HG02610 (cell line): ENCODE measurements at regions not wholly inside any gene's neighbourhood (a gene's known extent, or its start where the extent isn't known, plus 50 kb on each side); places are given as distances from the start of the nearest gene placed in this dataset.
"Not testable (repeated sequence)": the region's sequence is repeated elsewhere in the genome, so short reads cannot be mapped to it uniquely, and the experiment has no call there.

Source experiments
- ATAC-seq: cut with Tn5 transposase; IDR thresholded peaks from one replicate; pipeline ENCODE4 v1.9.1; 2021; ENCODE audit warnings: mild to moderate bottlenecking, moderate library complexity; ENCODE audit not compliant: unreplicated experiment

DNA sequence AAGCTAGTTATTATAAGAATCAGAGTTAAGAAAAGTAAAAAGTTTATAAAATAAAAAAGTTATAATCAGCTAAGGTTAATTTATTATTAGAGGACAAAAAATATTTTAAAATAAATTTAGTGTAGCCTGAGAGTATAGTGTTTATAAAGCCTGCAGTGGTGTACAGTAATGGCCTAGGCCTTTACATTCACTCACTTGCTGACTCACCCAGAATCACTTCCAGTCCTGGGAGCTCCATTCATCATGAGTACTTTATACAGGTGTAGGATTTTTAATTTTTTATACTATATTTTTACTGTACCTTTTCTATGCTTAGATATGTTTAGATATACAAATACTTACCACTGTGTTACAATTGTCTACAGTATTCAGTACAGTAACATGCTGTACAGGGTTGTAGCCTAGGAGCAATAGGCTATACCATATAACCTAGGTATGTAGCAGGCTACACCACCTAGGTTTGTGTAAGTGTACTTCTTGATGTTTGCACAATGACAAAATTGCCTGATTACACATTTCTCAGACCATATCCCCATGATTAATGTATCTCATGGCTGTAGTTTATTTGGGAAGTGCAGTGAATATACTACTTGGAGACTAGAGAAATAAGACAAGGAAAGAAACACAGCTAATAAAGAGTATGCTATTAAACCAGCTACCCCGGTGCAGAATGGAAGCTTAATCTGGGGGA lies 101.9 kb upstream of the GALNT15 start:
- ATAC-seq: no peak

DNA sequence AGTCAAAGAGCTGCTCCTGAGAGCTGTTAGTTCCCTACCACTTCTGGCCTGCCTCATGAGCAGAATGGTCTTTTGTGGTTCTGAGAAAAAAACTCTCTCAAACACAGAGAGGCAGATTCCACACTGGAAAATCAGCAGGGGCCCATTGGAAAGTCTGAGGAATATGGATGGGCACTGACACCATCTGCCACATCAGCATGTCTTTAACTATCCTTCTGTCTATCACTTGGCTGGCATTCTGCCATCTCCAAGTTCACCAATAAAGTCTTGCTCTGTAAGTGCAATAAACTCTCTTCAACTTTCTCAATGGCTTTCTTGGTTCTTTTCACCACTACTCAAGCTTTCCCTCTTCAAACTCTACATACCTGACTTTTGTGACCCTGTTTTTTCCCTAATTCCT lies 101.3 kb upstream of the GALNT15 start:
- no peak for ATAC-seq

DNA sequence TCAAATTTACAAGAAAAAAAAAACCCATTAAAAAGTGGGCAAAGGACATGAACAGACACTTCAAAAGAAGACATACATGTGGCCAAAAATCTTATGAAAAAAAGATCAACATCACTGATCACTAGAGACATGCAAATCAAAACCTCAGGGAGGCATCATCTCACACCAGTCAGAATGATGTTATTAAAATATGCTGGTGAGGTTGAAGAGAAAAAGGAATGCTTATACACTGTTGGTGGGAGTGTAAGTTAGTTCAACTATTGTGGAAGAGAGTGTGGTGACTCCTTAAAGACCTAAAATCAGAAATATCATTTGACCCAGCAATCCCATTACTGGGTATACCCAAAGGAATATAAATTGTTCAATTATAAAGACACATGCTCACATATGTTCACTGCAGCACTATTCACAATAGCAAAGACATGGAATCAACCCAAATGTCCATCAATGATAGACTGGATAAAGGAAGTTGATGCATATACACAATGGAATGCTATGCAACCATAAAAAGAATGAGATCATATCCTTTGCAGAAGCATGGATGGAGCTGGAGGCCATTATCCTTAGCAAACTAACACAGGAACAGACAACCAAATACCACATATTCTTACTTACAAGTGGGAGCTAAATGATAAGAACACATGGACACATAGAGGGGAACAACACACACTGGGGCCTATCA lies 100.3 kb upstream of the GALNT15 start:
- ATAC-seq: not testable (repeated sequence)

DNA sequence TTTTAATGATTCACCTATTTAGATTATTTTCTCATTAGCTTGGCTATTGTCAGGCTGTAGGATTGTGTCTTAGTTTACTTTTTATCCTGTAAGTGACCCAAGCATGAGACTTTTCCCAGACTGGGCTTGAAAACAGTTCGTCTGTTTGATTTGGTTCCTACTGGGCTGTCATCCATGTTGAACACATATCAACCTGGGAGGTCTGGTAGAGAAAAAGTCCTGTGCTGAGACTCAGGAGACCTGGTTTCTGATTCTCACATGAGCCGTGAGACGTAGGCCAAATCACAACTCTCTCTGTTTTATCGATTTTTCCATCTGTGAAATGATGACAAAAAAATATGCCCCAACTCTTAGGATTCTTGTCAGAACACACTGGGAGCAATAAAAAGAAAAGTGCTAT lies 98.8 kb upstream of the GALNT15 start:
- ATAC-seq: no peak

DNA sequence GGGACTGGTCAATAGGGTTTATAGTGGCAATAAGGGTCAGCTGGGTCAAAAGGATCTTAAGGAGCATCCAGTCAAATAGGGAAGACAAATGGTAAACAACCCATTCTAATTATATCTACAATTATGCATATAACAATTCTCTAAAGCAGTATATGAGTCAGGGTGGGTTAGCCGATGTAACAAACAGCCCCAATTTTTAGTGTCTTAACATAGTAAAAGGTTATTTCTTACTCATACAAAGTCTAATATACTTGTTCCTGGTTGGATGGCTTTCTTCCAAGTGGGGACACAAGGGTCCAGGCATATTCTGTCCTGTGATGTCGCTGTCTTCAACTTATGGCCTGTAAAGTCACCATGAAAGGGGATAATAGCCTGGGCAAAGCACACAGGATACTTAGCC lies 97.9 kb upstream of the GALNT15 start:
- no peak for ATAC-seq

DNA sequence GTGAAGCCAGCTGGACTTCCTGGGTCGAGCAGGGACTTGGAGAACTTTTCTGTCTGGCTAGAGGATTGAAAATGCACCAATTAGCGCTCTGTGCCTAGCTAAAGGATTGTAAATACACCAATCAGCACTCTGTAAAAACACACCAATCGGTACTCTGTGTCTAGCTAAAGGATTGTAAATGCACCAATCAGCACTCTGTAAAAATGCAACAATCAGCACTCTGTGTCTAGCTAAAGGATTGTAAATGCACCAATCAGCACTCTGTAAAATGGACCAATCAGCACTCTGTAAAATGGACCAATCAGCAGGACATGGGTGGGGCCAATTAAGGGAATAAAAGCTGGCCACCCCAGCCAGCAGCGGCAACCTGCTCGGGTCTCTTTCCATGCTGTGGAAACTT lies 97.3 kb upstream of the GALNT15 start:
- ATAC-seq: not testable (repeated sequence)

DNA sequence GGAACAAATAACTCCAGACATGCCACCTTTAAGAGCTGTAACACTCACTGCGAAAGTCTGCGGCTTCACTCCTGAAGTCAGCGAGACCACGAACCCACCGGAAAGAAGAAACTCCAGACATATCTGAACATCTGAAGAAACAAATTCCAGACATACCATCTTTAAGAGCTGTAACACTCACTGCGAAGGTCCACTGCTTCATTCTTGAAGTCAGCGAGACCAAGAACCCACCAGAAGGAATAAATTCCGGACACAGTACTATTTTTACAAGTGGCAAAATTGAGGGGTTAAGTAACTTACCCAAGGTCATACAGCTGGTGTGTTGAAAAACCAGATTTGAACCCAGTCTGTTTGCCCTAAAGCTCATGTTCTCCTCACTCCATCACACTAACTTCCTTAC lies 96.8 kb upstream of the GALNT15 start:
- ATAC-seq: not testable (repeated sequence)

DNA sequence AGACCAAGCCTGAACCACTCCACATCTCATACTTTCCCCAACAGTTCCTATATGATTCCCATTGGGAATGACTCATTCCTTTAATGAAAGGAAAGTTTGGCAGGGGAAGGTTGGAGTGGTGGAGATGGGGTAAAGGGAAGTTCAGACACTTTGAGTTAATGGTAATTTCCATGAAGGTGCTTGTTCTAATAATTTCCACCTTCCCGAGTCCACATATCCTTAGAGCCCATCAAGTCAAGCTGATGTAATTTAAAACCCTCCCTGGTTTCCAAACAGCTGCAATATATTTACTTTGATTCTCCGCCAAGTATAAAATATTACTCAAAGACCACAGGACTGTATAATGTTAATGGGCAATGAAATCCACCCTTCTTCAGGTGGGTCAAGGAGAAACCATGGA lies 95.0 kb upstream of the GALNT15 start:
- no peak for ATAC-seq

DNA sequence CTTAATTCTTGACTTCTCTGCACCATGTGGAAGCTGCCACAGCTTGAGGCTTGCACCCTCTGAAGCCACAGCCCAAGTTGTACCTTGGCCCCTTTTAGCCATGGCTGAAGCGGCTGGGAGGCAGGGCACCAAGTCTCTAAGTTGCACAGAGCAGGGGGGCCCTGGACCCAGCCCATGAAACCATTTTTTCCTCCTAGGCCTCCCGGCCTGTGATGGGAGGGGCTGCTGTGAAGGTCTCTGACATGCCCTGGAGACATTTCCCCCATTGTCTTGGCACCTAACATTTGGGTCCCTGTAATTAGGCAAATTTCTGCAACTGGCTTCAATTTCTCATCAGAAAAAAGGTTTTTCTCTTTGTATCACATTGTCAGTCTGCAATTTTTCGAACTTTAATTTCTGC lies 92.8 kb upstream of the GALNT15 start:
- no peak for ATAC-seq

DNA sequence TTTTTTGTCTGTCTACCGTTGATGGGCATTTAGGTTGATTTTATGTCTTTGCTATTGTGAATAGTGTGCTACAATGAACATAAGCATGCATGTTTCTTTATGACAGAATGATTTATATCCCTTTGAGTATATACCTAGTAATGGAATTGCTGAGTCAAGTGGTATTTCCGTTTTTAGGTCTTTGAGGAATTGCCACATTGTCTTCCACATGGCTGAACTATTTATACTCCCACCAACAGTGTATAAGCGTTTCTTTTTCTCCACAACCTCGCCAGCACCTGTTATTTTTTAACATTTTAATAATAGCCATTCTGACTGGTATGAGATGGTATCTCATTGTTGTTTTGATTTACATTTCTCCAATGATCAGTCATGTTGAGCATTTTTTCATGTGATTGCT lies 89.6 kb upstream of the GALNT15 start:
- no peak for ATAC-seq

DNA sequence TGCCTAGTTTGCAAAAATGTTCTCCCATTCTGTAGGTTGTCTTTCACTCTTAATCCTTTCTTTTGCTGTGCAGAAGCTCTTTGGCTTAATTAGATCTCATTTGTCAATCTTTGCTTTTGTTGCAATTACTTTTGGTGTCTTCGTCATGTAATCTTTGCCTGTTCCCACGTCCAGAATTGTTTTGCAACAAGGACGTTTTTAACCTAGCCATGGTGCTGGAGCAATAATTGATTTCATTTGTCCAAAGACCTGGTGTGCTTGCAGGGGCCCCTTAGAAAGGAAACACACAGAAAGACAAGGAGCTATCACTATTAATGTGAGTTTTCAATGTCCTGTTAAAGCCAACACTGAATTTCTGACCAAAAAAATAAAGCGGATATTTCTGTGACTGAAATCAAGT lies 89.1 kb upstream of the GALNT15 start:
- no peak for ATAC-seq

DNA sequence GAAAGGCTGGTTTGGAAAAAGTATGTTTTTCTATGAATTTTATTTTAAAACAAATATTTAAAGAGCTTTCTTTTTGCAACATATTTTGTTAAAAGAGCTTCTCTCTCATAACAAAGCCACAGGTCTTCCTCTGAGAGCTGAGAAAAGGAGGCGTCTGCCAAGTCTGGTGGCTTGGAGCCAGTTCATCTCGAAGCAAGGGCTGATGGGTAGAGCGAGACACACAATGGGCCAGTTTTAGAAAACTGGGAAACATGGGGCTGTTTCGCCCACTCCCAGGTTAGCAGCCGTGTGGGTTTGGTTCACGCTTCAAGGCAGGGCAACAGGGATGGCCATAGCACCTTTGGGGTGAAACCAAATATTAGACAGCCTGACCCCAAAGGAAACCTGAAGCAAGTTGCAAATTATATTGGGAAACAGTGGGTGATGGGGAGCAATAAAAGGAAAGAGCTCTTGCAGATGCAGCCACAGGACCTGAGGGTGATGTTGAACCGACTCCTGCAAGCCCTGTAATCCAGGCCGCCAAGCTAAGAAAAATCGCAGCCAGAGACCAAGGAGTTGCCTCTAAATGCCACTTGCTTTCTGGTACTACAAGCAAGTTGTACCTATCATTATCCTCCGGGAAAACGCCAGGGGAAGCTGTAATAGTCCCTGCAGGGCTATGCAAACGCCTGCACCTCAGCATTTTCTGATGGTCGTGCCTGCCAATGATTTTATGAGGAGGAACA lies 88.4 kb upstream of the GALNT15 start:
- no peak for ATAC-seq

DNA sequence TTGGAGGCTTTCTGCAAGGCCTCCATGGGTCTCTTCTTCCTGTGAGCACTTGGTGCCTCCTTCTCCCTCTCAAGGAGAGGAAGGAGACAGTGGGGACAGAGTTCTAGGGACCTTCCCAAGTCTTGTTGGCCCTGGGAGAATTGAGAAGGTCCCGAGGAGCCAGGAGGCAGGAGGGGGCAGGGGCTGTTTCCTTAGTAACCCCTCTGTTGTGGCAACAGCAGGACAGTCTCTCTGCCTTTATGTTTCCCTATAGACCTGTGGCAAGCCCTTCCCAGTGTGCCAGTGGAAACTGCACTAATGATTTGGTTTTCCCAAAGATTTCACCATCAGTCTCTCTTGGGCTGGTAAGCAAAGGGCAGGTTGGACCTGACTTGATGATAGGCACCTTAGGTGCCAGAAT lies 87.8 kb upstream of the GALNT15 start:
- no peak for ATAC-seq

DNA sequence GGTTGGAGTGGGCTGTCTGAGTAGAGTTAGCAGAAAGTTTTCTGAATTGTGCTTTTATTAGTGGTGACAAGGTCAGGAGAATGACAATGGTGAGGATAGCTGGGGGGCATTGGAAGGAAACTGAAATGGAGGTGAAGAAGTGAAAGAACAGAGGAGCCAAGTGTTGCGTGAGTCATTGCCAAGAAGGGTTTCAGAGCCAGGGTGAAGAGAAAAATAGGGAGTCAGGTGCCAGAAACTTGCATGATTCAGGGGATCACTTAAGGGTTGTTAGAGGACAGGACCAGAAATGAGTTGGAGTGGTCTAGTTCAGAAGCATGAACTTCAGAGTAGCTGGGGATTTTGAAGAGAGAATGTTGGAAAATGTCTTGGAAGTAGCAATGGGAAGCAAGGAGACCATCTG lies 86.0 kb upstream of the GALNT15 start:
- ATAC-seq: no peak

DNA sequence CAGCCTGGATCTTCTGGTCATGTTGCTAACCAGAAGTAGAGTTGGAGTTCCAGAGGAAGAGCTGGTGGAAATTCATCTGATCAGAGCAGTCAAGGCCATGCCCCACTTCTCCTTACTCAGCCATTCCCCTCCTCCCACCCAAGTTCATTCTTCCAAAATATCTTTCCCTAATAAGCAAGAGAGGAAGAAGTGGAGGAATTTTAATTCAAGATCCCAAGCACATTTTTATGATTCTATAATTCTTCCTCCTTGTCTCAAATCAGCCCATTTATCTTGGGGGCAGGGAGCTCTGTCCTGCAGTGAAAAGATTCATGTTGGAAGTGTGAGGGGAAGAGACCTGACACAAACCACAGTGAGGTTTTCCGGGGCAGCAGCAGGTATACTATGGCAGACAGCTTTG lies 85.0 kb upstream of the GALNT15 start:
- ATAC-seq: no peak

DNA sequence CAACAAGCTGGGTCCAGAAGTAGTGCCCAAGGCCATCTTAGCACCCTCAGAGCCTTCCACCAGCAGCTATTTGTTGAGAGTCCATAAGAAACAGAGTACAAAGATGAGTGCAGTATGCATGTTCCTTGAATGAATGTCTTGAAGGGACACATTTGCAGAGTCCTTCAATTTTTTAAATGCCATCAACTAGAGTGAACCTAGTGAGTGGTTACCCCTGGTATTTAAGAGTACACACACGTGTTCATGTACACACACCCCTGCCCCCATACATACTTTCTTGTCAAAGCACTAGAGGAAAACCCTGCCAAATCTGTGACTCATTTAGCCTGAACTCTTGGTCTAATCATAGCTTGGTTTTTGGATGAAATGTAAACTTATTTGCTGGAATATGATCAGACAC lies 84.5 kb upstream of the GALNT15 start:
- no peak for ATAC-seq

DNA sequence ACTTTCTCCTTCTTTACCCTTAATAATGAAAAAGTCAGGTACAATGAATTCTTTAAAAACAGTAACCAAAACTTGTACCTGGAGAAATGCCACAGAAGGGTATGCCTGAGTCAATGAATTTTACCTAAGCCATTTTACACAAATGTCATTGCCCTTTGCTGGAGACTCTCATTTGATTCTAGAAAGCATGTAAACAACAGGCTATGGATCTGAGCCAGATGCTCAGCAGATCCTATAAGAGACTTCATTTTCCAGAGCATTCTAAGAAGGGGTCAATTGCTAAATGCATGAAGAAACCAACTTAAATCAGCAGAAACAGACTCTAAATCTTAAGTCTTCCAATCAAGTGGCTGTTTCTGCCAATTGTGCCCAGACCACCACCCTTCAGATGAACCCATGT lies 83.8 kb upstream of the GALNT15 start:
- no peak for ATAC-seq

DNA sequence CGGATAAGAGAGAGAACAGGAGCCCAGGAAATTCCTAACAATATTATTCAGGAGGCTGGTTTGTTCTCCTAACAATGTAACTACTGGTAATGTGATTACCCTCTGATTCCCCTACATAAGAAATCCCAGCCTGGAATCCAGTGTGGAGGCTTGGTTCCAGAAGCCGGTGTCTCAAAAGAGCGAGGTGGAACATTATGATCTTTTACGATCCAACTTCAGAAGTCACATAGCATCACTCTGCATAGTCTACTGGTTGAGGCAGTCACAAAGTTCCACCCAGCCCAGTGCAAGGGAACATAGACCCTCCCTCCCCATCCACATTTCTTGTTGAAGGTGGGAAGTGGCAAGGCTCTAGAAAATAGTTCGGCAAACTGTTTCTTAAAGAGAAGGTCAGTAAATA lies 81.6 kb upstream of the GALNT15 start:
- ATAC-seq: no peak

DNA sequence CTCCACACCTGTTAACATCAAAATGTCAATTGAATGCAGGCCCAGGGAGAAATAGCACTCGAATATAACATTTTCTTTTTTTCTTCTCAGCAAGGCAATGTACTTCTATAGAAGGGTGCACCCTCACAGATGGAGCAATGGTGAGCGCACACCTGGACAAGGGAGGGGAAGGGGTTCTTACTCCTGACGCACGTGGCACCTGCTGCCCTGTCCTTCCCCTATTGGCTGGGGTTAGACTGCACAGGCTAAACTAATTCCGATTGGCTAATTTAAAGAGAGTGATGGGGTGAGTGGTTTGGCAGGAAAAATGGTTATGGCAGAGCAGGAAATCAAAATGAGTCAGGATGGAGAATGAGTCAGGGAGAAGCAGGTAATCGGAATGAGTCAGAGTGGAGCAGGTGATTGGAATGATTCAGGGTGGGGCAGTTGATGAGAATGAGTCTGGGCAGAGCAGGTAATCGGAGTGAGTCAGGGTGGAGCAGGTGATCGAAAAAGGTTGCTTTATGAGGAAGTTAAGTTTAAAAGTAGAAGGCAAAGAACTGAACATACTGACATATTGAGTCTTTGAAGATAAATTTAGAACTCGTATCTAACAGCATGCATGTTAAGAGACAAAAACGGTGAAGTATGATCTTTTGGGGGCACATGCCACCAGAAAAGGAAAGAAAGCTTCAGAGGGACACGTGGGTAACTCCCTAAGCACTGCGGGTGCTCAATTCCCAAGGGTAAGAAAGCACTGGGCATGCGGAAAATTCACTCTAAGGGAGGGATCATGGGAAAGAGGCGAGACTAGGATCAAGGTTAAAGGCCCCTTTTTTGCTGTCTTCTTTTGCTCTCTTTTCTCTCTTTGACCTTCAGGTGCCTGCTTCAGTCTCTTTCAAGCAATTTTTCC lies 72.9 kb upstream of the GALNT15 start:
- ATAC-seq: no peak

DNA sequence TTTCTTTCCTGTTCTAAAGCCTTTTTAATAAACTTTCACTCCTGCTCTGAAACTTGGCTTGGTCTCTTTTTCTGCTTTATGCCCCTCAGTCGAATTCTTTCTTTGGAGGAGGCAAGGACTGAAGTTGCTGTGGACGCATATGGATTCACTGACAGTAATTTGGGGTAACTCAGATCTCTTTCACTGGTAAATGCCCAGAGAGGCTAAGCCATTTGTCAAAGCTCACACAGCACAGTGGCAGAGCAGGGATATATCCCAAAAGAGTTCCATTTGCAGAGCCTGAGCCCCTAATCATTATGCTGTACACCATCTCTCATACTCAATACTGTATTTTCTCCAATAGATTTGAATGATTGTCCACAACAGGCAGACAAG lies 72.3 kb upstream of the GALNT15 start:
- no peak for ATAC-seq

DNA sequence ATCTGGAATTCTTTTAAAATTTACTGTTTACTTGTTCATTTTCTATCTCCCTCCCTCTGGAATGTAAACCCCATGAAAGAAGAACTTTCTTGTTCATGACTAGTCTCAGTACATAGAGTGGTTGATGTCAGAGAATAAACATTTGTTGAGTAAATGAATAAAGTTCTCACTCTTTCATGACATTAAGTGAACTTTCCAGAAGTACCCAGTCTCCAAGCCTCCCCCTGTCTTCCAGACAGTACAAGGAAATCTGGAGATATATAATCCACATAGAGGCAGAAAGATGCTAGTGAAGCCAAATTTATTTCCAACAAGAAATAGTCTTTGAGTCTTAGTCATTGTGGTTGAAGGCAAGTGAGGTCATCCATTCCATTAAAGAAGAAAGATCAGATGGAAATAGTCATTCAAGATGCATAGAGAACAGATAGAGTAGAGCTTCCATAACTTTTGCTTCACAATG lies 71.5 kb upstream of the GALNT15 start:
- ATAC-seq: no peak
